22Rv1 (cell line): ENCODE measurements at regions not wholly inside any gene's neighbourhood (a gene's known extent, or its start where the extent isn't known, plus 50 kb on each side); places are given as distances from the start of the nearest gene placed in this dataset.

Experiments
- H3K27ac ChIP-seq: fragments of 450-650 bp; 2 replicates; pipeline ENCODE4 v1.5.1; 2017
- CTCF ChIP-seq: fragments of 450-650 bp; IDR thresholded peaks from 2 replicates; pipeline ENCODE4 v1.5.1; 2017; ENCODE audit warnings: mild to moderate bottlenecking
- ZFX ChIP-seq: fragments of 450-650 bp; IDR thresholded peaks from 2 replicates; pipeline ENCODE4 v1.6.1; 2017; ENCODE audit warnings: antibody characterized with exemption, borderline replicate concordance

- H3K27ac ChIP-seq = no peak overlapping the region
- TF ChIP-seq CTCF (no peak), ZFX (no peak)
Measured at GRCh38 chr1:59219916-59220315, 77.0 kb upstream of the FGGY start.

GRCh38 chr1:59220356-59220755, 76.5 kb upstream of the FGGY start:
- H3K27ac ChIP-seq = no peak overlapping the region
- TF ChIP-seq ZFX = no peak
- no peak for TF ChIP-seq CTCF

GRCh38 chr1:59223198-59223597, 73.7 kb upstream of the FGGY start:
- no peak overlapping the region for H3K27ac ChIP-seq
- TF ChIP-seq CTCF (no peak), ZFX (no peak)

- TF ChIP-seq CTCF (no peak), ZFX (no peak)
- no peak overlapping the region for H3K27ac ChIP-seq
Measured at GRCh38 chr1:59223989-59224634, 72.8 kb upstream of the FGGY start.

- no peak for TF ChIP-seq CTCF
- no peak for TF ChIP-seq ZFX
- no peak overlapping the region for H3K27ac ChIP-seq
Measured at GRCh38 chr1:59225594-59226316, 71.1 kb upstream of the FGGY start.

GRCh38 chr1:59229138-59229537, 67.8 kb upstream of the FGGY start:
- H3K27ac ChIP-seq = no peak overlapping the region
- TF ChIP-seq ZFX (no peak), CTCF (no peak)

GRCh38 chr1:59230622-59231021, 66.3 kb upstream of the FGGY start:
- H3K27ac ChIP-seq = no peak overlapping the region
- TF ChIP-seq CTCF (no peak), ZFX (no peak)
